Kidney capillary endothelial cell (primary cell): ENCODE measurements at regions not wholly inside any gene's neighbourhood (a gene's known extent, or its start where the extent isn't known, plus 50 kb on each side); places are given as distances from the start of the nearest gene placed in this dataset.

Experiments
- DNase-seq: peaks from one replicate; pipeline ENCODE4 v3.0.0-alpha.2; 2018; ENCODE audit warnings: low spot score

GRCh38 chr10:131563411-131563810 is 251.9 kb upstream of the TCERG1L start:
- DNase-seq, result no peak

DNA sequence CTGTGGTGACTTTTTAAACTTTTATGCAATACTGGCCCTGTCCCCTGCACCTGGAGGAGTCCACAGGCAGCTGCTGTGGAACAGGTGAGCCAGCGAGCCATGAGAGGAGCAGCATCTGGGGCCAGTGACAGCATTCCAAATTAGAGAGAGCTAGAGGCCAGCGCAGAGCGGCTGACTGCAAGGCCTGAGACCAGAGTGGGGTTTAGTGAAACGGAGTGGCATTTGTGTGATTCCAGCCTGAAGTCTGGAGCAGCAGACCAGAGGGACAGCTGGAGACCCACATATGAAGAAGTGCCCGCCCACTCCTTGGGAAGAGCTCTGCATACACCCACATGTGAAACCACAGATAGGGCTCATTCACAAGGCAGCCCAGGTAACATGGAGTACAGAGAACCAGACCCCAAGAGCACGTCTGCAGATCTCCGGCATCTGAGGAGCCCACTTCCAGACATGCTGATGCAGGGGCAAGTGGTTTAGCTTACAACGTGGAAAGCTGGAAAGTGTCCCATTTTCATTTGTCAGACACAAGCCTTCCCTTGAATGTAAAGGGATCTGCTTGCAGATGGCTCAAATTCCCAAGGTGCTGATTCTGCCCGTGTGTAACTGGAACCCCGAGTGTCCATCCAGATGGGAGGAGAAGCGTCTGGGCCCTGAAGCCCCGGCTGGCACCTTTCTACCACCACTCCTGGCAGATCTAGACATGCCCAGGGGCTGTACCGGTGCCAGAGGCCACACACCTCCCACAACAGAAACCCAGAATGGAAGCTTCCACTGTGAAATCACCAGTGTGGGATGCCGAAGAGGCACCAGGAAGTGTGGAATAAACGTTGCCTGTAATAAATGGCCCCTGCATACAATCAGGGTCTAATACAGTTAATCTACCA is 256.0 kb upstream of the TCERG1L start:
- no peak for DNase-seq

- no peak for DNase-seq
Measured at GRCh38 chr10:131568866-131569265, 257.3 kb upstream of the TCERG1L start.

- DNase-seq, result no peak
Measured at GRCh38 chr10:131569851-131570715, 258.6 kb upstream of the TCERG1L start.

DNA sequence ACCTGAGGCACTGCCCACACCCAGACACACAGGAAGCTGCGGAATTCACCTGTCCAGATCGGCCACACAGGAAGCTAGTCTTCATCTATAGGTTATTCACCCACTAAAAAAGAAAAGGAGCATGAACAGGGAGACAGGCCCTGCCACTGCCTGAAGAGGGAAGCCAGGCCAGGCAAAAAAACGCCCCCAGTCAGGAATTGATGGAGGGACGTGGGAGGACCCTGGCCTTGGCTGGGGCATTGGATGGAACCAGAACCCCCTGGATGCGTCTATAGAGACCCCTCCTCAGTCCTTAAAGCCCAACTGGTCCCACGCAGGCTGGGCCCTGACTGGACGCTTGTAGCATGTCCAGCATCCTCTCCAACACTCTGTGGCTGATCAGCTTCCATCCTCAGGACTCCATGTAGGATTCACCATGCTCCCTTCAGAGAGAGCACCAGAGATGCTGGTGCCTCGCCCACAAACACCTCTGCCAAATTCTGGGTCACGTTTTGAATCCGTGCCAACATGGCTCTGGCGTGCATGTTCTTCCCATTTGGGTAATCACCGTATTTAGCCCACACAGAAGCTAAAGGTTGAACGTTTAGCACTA is 259.3 kb upstream of the TCERG1L start:
- DNase-seq, result no peak

DNA sequence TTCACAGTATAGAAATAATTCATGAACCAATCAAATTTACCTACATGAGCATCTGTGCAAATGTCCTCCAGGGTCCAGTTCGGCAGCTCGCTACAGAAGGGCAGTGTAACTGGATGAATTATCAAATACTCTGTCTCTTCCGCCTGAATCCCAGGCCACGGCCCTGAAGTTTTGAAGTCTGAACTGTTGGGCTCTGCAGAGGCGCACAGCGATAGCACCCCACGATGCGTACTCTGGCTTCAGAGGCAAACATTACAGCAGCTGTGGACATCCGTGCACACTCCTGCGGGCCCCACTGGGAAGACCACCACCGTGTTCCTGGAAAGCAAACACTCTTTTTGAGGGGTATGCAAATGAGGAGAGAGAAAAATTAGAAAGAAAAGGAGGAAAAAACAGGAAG is 259.8 kb upstream of the TCERG1L start:
- no peak for DNase-seq

- no peak for DNase-seq
Measured at GRCh38 chr10:131571865-131572264, 260.3 kb upstream of the TCERG1L start.

GRCh38 chr10:131573256-131573655 is 261.7 kb upstream of the TCERG1L start:
- DNase-seq, result no peak

DNA sequence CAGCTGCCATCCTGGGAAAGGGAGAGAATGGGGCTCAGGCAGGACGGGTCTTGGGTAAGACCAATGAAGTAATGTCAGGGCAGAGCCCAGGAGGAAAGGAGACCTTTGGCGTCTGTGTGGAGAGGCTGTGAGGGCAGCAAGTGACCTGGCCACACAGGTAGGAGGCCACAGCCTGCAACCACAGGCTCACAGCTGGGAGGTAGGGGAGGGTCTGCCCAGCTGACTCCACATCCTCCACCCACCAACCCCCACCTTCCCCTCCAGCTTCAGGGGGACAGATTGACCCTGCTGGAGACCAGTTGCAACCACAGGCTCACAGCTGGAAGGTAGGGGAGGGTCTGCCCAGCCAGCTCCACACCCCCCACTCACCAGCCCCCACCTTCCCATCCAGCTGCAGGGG is 262.2 kb upstream of the TCERG1L start:
- DNase-seq, result no peak

- DNase-seq, result no peak
Measured at GRCh38 chr10:131574363-131574706, 262.8 kb upstream of the TCERG1L start.

GRCh38 chr10:131574707-131575430 is 263.3 kb upstream of the TCERG1L start:
- DNase-seq, result no peak

DNA sequence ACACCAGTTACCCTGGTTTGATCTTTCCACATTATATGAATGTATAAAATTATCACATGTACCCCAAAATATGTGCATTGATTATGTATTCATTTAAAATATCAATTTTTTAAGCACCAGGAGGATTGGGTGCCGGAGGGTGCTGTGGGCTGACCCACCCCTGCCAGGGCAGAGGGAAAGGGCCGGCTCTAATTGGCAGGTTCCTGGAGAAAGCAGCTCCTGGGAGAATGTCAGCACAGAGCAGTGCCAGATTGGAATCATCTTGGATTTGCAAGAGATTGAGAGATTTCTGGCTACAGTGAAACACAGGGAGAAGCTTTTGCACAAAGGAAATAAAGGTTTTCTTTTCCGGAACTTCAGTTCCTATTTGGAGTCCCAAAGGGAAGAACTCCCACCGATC is 264.4 kb upstream of the TCERG1L start:
- DNase-seq, result no peak

DNA sequence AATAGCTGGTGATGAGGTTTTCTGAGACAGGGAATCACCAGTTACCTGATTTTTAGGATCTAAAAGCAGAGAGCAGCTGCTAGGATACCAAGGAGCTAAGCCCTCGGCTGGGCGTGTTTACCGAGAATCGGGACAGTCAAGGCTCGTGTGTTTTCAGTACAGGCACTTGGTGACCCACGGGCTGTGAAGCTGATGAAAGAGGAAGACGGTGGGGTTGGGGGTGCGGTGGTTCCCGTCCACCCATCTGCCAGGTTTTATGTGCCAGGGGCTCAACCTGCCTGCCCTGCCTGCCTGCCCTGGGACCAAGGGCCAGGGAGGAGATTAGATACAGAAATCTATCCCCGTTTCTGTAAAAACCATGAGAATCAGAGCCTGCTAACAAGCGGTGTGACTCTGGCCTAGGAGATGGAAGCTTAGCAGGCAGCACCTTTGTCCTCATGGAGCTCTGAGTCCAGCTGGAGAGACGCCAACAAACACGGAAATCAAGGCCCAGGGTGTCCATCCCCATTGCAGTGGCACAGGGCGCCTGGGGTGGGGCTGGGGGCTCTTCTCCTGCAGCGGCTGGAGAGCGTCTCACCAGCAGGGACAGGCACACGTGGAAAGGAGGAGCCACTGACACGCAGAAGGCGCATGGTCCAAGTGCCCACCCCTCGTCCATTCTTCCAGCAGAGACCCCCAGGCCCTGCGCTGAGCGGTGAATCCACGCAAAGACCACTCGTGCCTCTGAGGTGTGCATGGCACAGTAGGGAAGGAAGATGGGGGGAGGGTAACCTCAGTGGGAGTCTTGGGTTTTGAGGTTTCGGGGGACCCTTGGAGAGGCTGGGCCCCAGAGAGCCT is 265.0 kb upstream of the TCERG1L start:
- DNase-seq, result no peak

DNA sequence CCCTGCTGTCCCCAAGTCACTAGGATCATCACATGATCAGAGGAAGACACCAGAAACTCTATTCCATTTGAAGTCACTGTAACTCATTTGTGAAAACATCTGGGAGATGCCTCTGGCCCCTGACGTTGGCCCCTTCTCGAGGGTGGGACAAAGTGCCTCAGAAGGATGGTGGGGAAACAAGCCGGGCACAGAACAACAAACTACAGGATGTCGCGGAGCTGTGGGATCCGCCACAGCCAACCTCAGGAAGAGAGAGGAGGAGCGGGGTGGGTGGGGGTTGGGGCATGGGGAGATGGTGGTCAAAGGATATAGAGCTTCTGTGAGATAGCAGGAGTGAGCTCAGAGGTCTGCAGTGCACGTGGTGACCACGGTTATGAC is 265.6 kb upstream of the TCERG1L start:
- no peak for DNase-seq

- no peak for DNase-seq
Measured at GRCh38 chr10:131577786-131578471, 266.4 kb upstream of the TCERG1L start.

GRCh38 chr10:131578472-131578970 is 267.0 kb upstream of the TCERG1L start:
- DNase-seq, result no peak

GRCh38 chr10:131579251-131580071 is 267.9 kb upstream of the TCERG1L start:
- DNase-seq, result no peak

- no peak for DNase-seq
Measured at GRCh38 chr10:131580076-131580652, 268.6 kb upstream of the TCERG1L start.

- DNase-seq, result no peak
Measured at GRCh38 chr10:131580674-131581073, 269.2 kb upstream of the TCERG1L start.
